ENCODE measurements at regions not wholly inside any gene's neighbourhood (a gene's known extent, or its start where the extent isn't known, plus 50 kb on each side); places are given as distances from the start of the nearest gene placed in this dataset.

DNA sequence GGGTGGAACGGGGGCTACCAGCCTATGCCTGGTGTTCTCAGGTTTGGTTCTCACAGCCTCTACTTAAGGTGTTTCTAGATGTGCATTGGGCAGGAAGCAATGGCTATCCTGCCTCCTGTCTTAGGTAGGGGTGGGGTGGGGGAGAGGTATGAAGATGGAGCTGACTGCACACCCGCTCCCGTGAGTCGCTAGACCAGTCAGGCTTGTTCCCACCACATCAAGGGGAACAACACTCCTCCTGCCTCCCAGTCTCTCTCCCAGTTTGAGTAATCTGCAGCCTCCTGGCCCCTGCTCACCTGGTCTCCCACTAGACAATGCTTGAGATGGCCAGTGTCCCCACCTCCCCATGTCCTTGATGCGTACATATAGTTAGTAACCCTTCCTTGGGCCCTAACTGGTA lies 79.3 kb upstream of the TENM4 start (continued):
- no peak for TF ChIP-seq ZSCAN20 (CRISPR knock-in tag; IDR thresholded peaks at IDR 0.05)
- TF ChIP-seq HOXB13 (CRISPR knock-in tag; IDR thresholded peaks at IDR 0.05; ENCODE audit: low read depth), result no peak
- TF ChIP-seq FOXS1 (CRISPR knock-in tag; IDR thresholded peaks at IDR 0.05), result no peak
- TF ChIP-seq, protein P1, sequence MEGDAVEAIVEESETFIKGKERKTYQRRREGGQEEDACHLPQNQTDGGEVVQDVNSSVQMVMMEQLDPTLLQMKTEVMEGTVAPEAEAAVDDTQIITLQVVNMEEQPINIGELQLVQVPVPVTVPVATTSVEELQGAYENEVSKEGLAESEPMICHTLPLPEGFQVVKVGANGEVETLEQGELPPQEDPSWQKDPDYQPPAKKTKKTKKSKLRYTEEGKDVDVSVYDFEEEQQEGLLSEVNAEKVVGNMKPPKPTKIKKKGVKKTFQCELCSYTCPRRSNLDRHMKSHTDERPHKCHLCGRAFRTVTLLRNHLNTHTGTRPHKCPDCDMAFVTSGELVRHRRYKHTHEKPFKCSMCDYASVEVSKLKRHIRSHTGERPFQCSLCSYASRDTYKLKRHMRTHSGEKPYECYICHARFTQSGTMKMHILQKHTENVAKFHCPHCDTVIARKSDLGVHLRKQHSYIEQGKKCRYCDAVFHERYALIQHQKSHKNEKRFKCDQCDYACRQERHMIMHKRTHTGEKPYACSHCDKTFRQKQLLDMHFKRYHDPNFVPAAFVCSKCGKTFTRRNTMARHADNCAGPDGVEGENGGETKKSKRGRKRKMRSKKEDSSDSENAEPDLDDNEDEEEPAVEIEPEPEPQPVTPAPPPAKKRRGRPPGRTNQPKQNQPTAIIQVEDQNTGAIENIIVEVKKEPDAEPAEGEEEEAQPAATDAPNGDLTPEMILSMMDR (IDR thresholded peaks at IDR 0.05), result no peak
- no peak for TF ChIP-seq EP300 (IDR thresholded peaks at IDR 0.05)
- TF ChIP-seq EHF (CRISPR knock-in tag; IDR thresholded peaks at IDR 0.05), result no peak
- TF ChIP-seq NR3C1 (IDR thresholded peaks at IDR 0.05), result no peak

GRCh38 chr11:79515781-79516180 lies 75.0 kb upstream of the TENM4 start:
- no peak overlapping the region for H3K4me3 ChIP-seq
- CTCF ChIA-PET, result no interaction called here
- H3K27ac ChIP-seq, result no peak overlapping the region
- no peak overlapping the region for H3K4me2 ChIP-seq
- H3K4me1 ChIP-seq, result no peaks in the 10 kb centered on the region
- WGBS (ENCODE audit: missing lambda C conversion rate), result 0% methylated on average over 1 of the region's 1 CpG
- DNase-seq (ENCODE audit: low read depth in 1 of 2, low spot score in 1 of 2), result no peak
- FAIRE-seq, result no peak
- POLR2A ChIA-PET, result no interaction called here
- no peak for ATAC-seq
- H3K9me3 ChIP-seq, result no peaks in the 10 kb centered on the region
- TF ChIP-seq ZNF302 (CRISPR knock-in tag; IDR thresholded peaks at IDR 0.05) (no peak), CBX8 (IDR thresholded peaks at IDR 0.05) (no peak), REST (IDR thresholded peaks at IDR 0.05) (no peak), RAD21 (conservative IDR thresholded peaks at IDR 0.05 in 1 of 2, IDR thresholded peaks at IDR 0.05 in 1 of 2) (no peak), CHD4 (IDR thresholded peaks at IDR 0.05; ENCODE audit: borderline replicate concordance) (no peak), CBX2 (IDR thresholded peaks at IDR 0.05; ENCODE audit: borderline replicate concordance, low read depth) (no peak)
- TF ChIP-seq, protein P2, sequence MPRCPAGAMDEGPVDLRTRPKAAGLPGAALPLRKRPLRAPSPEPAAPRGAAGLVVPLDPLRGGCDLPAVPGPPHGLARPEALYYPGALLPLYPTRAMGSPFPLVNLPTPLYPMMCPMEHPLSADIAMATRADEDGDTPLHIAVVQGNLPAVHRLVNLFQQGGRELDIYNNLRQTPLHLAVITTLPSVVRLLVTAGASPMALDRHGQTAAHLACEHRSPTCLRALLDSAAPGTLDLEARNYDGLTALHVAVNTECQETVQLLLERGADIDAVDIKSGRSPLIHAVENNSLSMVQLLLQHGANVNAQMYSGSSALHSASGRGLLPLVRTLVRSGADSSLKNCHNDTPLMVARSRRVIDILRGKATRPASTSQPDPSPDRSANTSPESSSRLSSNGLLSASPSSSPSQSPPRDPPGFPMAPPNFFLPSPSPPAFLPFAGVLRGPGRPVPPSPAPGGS (IDR thresholded peaks at IDR 0.05), result no peak
- TF ChIP-seq, protein P3, sequence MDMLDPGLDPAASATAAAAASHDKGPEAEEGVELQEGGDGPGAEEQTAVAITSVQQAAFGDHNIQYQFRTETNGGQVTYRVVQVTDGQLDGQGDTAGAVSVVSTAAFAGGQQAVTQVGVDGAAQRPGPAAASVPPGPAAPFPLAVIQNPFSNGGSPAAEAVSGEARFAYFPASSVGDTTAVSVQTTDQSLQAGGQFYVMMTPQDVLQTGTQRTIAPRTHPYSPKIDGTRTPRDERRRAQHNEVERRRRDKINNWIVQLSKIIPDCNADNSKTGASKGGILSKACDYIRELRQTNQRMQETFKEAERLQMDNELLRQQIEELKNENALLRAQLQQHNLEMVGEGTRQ (IDR thresholded peaks at IDR 0.05), result no peak
- TF ChIP-seq, protein P4, sequence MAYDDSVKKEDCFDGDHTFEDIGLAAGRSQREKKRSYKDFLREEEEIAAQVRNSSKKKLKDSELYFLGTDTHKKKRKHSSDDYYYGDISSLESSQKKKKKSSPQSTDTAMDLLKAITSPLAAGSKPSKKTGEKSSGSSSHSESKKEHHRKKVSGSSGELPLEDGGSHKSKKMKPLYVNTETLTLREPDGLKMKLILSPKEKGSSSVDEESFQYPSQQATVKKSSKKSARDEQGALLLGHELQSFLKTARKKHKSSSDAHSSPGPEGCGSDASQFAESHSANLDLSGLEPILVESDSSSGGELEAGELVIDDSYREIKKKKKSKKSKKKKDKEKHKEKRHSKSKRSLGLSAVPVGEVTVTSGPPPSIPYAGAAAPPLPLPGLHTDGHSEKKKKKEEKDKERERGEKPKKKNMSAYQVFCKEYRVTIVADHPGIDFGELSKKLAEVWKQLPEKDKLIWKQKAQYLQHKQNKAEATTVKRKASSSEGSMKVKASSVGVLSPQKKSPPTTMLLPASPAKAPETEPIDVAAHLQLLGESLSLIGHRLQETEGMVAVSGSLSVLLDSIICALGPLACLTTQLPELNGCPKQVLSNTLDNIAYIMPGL (CRISPR knock-in tag; IDR thresholded peaks at IDR 0.05; ENCODE audit: borderline replicate concordance), result no peak
